BE2C (cell line): ENCODE measurements at regions not wholly inside any gene's neighbourhood (a gene's known extent, or its start where the extent isn't known, plus 50 kb on each side); places are given as distances from the start of the nearest gene placed in this dataset.
"Not testable (repeated sequence)": the region's sequence is repeated elsewhere in the genome, so short reads cannot be mapped to it uniquely, and the experiment has no call there.

ENCODE experiments used
- DNase-seq: peaks from one replicate; pipeline ENCODE4 v3.0.0-alpha.2; 2020
- H3K27me3 ChIP-seq: fragments of 250-450 bp; sonication (Bioruptor Pico); 2 replicates; pipeline ENCODE4 v1.5.1; 2020; ENCODE audit warnings: mild to moderate bottlenecking
- H3K36me3 ChIP-seq: fragments of 250-450 bp; sonication (Bioruptor Pico); 2 replicates; pipeline ENCODE4 v1.5.1; 2020; ENCODE audit warnings: mild to moderate bottlenecking
- H3K4me1 ChIP-seq: fragments of 250-450 bp; sonication (Bioruptor Pico); 2 replicates; pipeline ENCODE4 v1.5.1; 2020
- H3K4me3 ChIP-seq: 2 replicates; pipeline ENCODE4 v1.5.1; 2011; ENCODE audit warnings: low read depth, low read length
- H3K9me3 ChIP-seq: fragments of 250-450 bp; sonication (Bioruptor Pico); 2 replicates; pipeline ENCODE4 v1.5.1; 2020
- CTCF ChIP-seq: IDR thresholded peaks from 2 replicates; pipeline ENCODE4 v1.5.1; 2012; ENCODE audit warnings: mild to moderate bottlenecking, low read depth, low read length

GRCh38 chr6:85329196-85329595 lies 120.7 kb upstream of the NT5E start:
- H3K4me1 ChIP-seq = no peaks in the 10 kb centered on the region
- DNase-seq = no peak
- no peak for TF ChIP-seq CTCF
- no peaks in the 10 kb centered on the region for H3K9me3 ChIP-seq
- no peaks in the 10 kb centered on the region for H3K36me3 ChIP-seq
- H3K4me3 ChIP-seq = no peak overlapping the region
- no peaks in the 10 kb centered on the region for H3K27me3 ChIP-seq

- not testable (repeated sequence) for H3K4me1 ChIP-seq, H3K4me3 ChIP-seq, H3K27me3 ChIP-seq
These were observed 124.1 kb upstream of the NT5E start for GRCh38 chr6:85325811-85326210.

DNA sequence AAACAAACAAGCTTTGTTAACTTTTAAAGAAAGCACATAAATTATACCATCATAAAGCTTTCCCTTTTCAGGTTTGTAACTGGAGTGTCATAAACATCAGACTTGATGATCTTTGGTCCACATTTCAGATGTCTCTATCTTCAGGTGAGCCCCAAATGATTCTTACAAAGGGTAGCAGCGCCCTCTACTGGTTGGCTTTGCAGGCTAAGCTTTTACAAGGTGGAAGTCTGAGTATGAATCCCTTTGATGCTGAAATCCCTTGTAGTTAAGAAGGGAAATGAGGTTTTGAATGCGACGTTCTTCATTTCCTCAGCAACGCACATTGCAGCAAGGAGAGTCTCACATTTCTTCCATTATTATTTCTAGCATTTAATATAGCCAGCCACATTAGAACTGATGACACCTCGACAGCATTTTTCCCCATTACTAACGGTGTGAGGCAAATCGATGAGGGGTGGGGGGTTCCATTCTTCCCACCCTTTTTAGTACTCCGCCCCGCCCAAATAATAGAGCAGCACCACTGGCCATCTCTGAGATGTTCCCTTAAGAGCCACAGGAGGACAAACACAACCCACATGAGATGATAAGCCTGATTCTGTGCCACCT lies 126.3 kb upstream of the NT5E start:
- no peaks in the 10 kb centered on the region for H3K27me3 ChIP-seq
- H3K9me3 ChIP-seq = no peaks in the 10 kb centered on the region
- H3K36me3 ChIP-seq = no peaks in the 10 kb centered on the region
- no peaks in the 10 kb centered on the region for H3K4me1 ChIP-seq
- peak; percentile 96 for TF ChIP-seq CTCF
- DNase-seq = peak; percentile 85
- H3K4me3 ChIP-seq = no peak overlapping the region

More at GRCh38 chr6:85325811-85326210, 124.1 kb upstream of the NT5E start:
- not testable (repeated sequence) for H3K36me3 ChIP-seq, DNase-seq, H3K9me3 ChIP-seq

DNA sequence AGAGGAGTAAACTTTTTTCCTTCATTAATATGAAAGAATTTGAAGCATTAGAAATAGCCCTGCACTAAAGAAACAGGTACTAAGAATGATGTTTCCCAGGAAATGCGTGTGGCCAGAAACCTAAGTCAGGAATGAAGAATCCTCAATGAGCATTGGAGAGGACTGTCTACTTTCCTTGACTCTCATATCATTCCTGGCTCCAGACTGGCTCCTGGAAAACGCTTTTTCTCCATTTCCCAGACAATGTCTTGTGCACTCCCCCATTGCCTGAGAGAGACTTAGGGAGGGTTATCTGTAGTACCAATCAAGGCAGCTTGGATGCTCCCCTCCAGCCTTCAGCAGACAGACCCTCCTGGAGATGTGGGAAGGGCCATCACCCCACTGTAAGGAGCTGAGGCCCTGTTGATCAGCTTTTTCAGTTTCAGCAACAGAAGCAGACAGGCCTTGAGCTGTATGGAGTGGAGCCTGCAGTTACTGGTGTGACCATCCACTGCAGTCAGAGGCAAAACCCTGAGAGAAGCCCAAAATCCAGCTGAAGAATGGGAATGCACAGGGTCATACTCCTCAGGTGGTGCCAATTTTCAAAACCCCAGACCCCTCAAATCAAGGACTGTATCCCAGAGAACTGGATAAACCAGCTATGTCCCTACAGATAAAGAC lies 127.3 kb upstream of the NT5E start:
- no peak for DNase-seq
- no peaks in the 10 kb centered on the region for H3K4me1 ChIP-seq
- TF ChIP-seq CTCF = no peak
- no peaks in the 10 kb centered on the region for H3K9me3 ChIP-seq
- H3K4me3 ChIP-seq = no peak overlapping the region
- H3K36me3 ChIP-seq = no peaks in the 10 kb centered on the region
- H3K27me3 ChIP-seq = no peaks in the 10 kb centered on the region

DNA sequence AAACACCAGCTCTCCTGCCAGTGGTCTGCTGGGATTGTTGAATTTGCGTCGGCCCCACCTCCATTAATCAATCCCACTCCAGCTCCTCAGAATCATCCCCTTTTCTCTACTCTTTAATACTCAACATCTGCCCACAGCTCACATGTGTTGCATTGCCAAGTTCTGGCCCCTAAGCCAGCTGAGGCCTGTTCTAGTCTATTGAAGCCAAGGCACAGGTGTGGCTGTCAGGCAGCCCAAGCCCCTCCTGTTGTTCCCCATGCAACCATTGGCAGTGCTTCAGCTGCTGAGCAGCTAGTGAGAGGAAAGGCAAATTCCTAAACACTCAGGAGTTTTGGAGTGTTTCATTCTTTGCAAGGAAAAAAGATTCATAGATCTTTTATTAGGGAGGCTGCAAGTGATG lies 128.0 kb upstream of the NT5E start:
- Histone ChIP-seq H3K4me1 (no peaks in the 10 kb centered on the region), H3K4me3 (no peak overlapping the region), H3K27me3 (no peaks in the 10 kb centered on the region), H3K36me3 (no peaks in the 10 kb centered on the region), H3K9me3 (no peaks in the 10 kb centered on the region)
- no peak for TF ChIP-seq CTCF
- no peak for DNase-seq

DNA sequence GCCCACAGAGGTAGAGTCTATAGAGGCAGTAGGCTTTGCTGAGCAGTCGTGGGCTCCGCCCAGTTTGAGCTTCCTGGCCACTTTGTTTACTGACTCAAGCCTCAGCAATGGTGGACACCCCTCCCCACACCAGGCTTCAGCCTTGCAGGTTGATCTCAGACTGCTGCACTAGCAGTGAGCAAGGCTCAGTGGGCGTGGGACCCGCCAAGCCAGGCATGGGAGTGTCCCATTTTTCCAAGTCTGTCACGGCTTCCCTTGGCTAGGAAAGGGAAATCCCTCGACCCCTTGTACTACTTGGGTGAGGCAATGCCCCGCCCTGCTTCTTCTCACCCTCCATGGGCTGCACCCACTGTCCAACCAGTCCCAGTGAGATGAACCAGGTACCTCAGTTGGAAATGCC lies 135.3 kb upstream of the NT5E start:
- Histone ChIP-seq H3K4me1 (no peaks in the 10 kb centered on the region), H3K27me3 (no peaks in the 10 kb centered on the region), H3K36me3 (no peaks in the 10 kb centered on the region), H3K4me3 (no peak overlapping the region), H3K9me3 (no peaks in the 10 kb centered on the region)
- DNase-seq = no peak
- no peak for TF ChIP-seq CTCF
